IPS-15b (cell line): ENCODE measurements at regions not wholly inside any gene's neighbourhood (a gene's known extent, or its start where the extent isn't known, plus 50 kb on each side); places are given as distances from the start of the nearest gene placed in this dataset.
"Not testable (repeated sequence)": the region's sequence is repeated elsewhere in the genome, so short reads cannot be mapped to it uniquely, and the experiment has no call there.

ENCODE experiments used
- H3K27me3 ChIP-seq: one replicate; pipeline ENCODE4 v1.6.1; 2013; ENCODE audit warnings: low read length; ENCODE audit not compliant: control insufficient read depth, insufficient read depth
- H3K36me3 ChIP-seq: one replicate; pipeline ENCODE4 v1.6.1; 2013; ENCODE audit warnings: low read length; ENCODE audit not compliant: control insufficient read depth, insufficient read depth
- H3K4me1 ChIP-seq: one replicate; pipeline ENCODE4 v1.6.1; 2013; ENCODE audit warnings: mild to moderate bottlenecking, low read length; ENCODE audit not compliant: control insufficient read depth, insufficient read depth
- H3K4me3 ChIP-seq: one replicate; pipeline ENCODE4 v1.5.1; 2013; ENCODE audit warnings: low read depth, low read length
- H3K9ac ChIP-seq: one replicate; pipeline ENCODE4 v1.6.1; 2013; ENCODE audit warnings: low read depth, mild to moderate bottlenecking, low read length
- H3K9me3 ChIP-seq: one replicate; pipeline ENCODE4 v1.6.1; 2013; ENCODE audit warnings: mild to moderate bottlenecking, low read length; ENCODE audit not compliant: control insufficient read depth, insufficient read depth

- H3K36me3 ChIP-seq, result no peaks in the 10 kb centered on the region
- no peak overlapping the region for H3K9ac ChIP-seq
- no peaks in the 10 kb centered on the region for H3K9me3 ChIP-seq
Observed at GRCh38 chr22:48717883-48718817, 1109.5 kb downstream of the BRD1 start.

GRCh38 chr22:48717076-48717810 is 1110.4 kb downstream of the BRD1 start:
- Histone ChIP-seq H3K9ac (no peak overlapping the region), H3K27me3 (no peaks in the 10 kb centered on the region), H3K9me3 (no peaks in the 10 kb centered on the region), H3K4me3 (no peak overlapping the region), H3K4me1 (no peaks in the 10 kb centered on the region), H3K36me3 (no peaks in the 10 kb centered on the region)

More at GRCh38 chr22:48717883-48718817, 1109.5 kb downstream of the BRD1 start:
- Histone ChIP-seq H3K4me1 (no peaks in the 10 kb centered on the region), H3K27me3 (no peaks in the 10 kb centered on the region), H3K4me3 (no peak overlapping the region)

GRCh38 chr22:48716154-48716553 is 1111.5 kb downstream of the BRD1 start:
- H3K27me3 ChIP-seq, H3K9ac ChIP-seq, H3K4me1 ChIP-seq, H3K4me3 ChIP-seq, H3K9me3 ChIP-seq, H3K36me3 ChIP-seq: not testable (repeated sequence)

GRCh38 chr22:48715511-48715910 is 1112.2 kb downstream of the BRD1 start:
- H3K27me3 ChIP-seq, result no peaks in the 10 kb centered on the region
- no peak overlapping the region for H3K4me3 ChIP-seq
- no peak overlapping the region for H3K9ac ChIP-seq
- no peaks in the 10 kb centered on the region for H3K9me3 ChIP-seq
- H3K36me3 ChIP-seq, result no peaks in the 10 kb centered on the region
- H3K4me1 ChIP-seq, result no peaks in the 10 kb centered on the region

GRCh38 chr22:48714231-48714630 is 1113.4 kb downstream of the BRD1 start:
- Histone ChIP-seq H3K9me3 (no peaks in the 10 kb centered on the region), H3K27me3 (no peaks in the 10 kb centered on the region)

GRCh38 chr22:48713272-48714205 is 1114.1 kb downstream of the BRD1 start:
- Histone ChIP-seq H3K36me3 (no peaks in the 10 kb centered on the region), H3K4me1 (no peaks in the 10 kb centered on the region), H3K9ac (no peak overlapping the region), H3K27me3 (no peaks in the 10 kb centered on the region), H3K9me3 (no peaks in the 10 kb centered on the region), H3K4me3 (no peak overlapping the region)

More at GRCh38 chr22:48714231-48714630, 1113.4 kb downstream of the BRD1 start:
- H3K36me3 ChIP-seq, result no peaks in the 10 kb centered on the region
- H3K4me3 ChIP-seq, result no peak overlapping the region
- H3K4me1 ChIP-seq, result no peaks in the 10 kb centered on the region
- no peak overlapping the region for H3K9ac ChIP-seq

GRCh38 chr22:48712558-48713271 is 1115.0 kb downstream of the BRD1 start:
- Histone ChIP-seq H3K27me3 (no peaks in the 10 kb centered on the region), H3K4me3 (no peak overlapping the region), H3K9ac (no peak overlapping the region), H3K9me3 (no peaks in the 10 kb centered on the region), H3K36me3 (no peaks in the 10 kb centered on the region), H3K4me1 (no peaks in the 10 kb centered on the region)

GRCh38 chr22:48711669-48712068 is 1116.0 kb downstream of the BRD1 start:
- Histone ChIP-seq H3K9me3 (no peaks in the 10 kb centered on the region), H3K27me3 (no peaks in the 10 kb centered on the region), H3K9ac (no peak overlapping the region), H3K36me3 (no peaks in the 10 kb centered on the region), H3K4me3 (no peak overlapping the region), H3K4me1 (no peaks in the 10 kb centered on the region)

- no peaks in the 10 kb centered on the region for H3K9me3 ChIP-seq
- H3K9ac ChIP-seq, result no peak overlapping the region
- no peaks in the 10 kb centered on the region for H3K27me3 ChIP-seq
- H3K4me1 ChIP-seq, result no peaks in the 10 kb centered on the region
- H3K36me3 ChIP-seq, result no peaks in the 10 kb centered on the region
- no peak overlapping the region for H3K4me3 ChIP-seq
Observed at GRCh38 chr22:48711031-48711431, 1116.6 kb downstream of the BRD1 start.

GRCh38 chr22:48710410-48710809 is 1117.3 kb downstream of the BRD1 start:
- Histone ChIP-seq H3K4me1 (no peaks in the 10 kb centered on the region), H3K27me3 (no peaks in the 10 kb centered on the region), H3K9me3 (no peaks in the 10 kb centered on the region), H3K9ac (no peak overlapping the region), H3K36me3 (no peaks in the 10 kb centered on the region), H3K4me3 (no peak overlapping the region)

- Histone ChIP-seq H3K9ac (no peak overlapping the region), H3K36me3 (no peaks in the 10 kb centered on the region), H3K4me1 (no peaks in the 10 kb centered on the region), H3K4me3 (no peak overlapping the region), H3K9me3 (no peaks in the 10 kb centered on the region), H3K27me3 (no peaks in the 10 kb centered on the region)
Observed at GRCh38 chr22:48709976-48710375, 1117.7 kb downstream of the BRD1 start.
